HCT116 (cell line): ENCODE measurements at regions not wholly inside any gene's neighbourhood (a gene's known extent, or its start where the extent isn't known, plus 50 kb on each side); places are given as distances from the start of the nearest gene placed in this dataset.

ENCODE experiments used
- ATAC-seq: fragments of 200-7000 bp; cut with Tn5 transposase; 2 replicates; pipeline ENCODE4 v1.9.1; 2020; ENCODE audit warnings: mild to moderate bottlenecking, moderate library complexity
- BruUV-seq: library from RNA; stranded (reverse); fragments of 400-500 nt; replicated peaks from 2 replicates; lab custom pipeline; 2021; lab: Mats Ljungman, UMichigan
- CTCF ChIA-PET: fragments of 300-600 bp; sonication (Branson Sonifier 250); formaldehyde crosslinking; loops from one replicate; lab custom pipeline; 2021; ENCODE audit warnings: antibody characterized with exemption; lab: Charles Lee
- POLR2A ChIA-PET: fragments of 300-600, 350-600 bp; sonication (Branson Sonifier 250); formaldehyde crosslinking; loops from one replicate; lab custom pipeline; 2021; ENCODE audit warnings: antibody characterized with exemption; lab: Charles Lee
- RAD21 ChIA-PET, 2 experiments: fragments of 300-600 bp; sonication (Branson Sonifier 250); formaldehyde crosslinking; loops; one replicate each; lab custom pipeline; 2023; ENCODE audit warnings: low total read pairs in 2 of 2; ENCODE audit not compliant: uncharacterized antibody in 2 of 2, unreplicated experiment in 2 of 2, low non-redundant PET in 1 of 2; lab: Charles Lee
- DNase-seq: peaks from one replicate; pipeline ENCODE4 v3.0.0-alpha.2; 2010; ENCODE audit warnings: low read depth, low spot score
- H2AFZ ChIP-seq: fragments of 200-600 bp; shearing (Covaris generic), sonication (generic); 2 replicates; pipeline ENCODE4 v1.6.1; 2017; ENCODE audit warnings: low read depth, mixed run types, mixed read lengths, antibody characterized with exemption, low read length; ENCODE audit not compliant: poor library complexity, severe bottlenecking
- H3K27ac ChIP-seq: 2 replicates; pipeline ENCODE4 v1.5.1; 2012; ENCODE audit warnings: low read depth, low read length
- H3K27me3 ChIP-seq: fragments of 200-600 bp; sonication (generic); 2 replicates; pipeline ENCODE4 v1.6.1; 2016; ENCODE audit warnings: mixed run types, low read length, mixed read lengths; ENCODE audit not compliant: insufficient read depth
- H3K36me3 ChIP-seq, 2 experiments: fragments of 200-500 bp in 1 of 2; fragments of 200-600 bp in 1 of 2; sonication (Bioruptor generic) in 1 of 2; sonication (generic) in 1 of 2; 2 replicates each; pipeline versions ENCODE4 v1.5.1 to v1.6.1; 2014 to 2016; ENCODE audit warnings: low read length in 2 of 2, inconsistent platforms in 1 of 2, mixed read lengths in 1 of 2, mixed run types in 1 of 2; ENCODE audit not compliant: insufficient read depth in 2 of 2, control insufficient read depth in 1 of 2
- H3K4me1 ChIP-seq, 2 experiments: fragments of 200-600 bp in 1 of 2; sonication (generic) in 1 of 2; 2 replicates each; pipeline versions ENCODE4 v1.5.1 to v1.6.1; 2012 to 2017; ENCODE audit warnings: low read length in 2 of 2, inconsistent platforms in 1 of 2, mild to moderate bottlenecking in 1 of 2, mixed read lengths in 1 of 2, mixed run types in 1 of 2, moderate library complexity in 1 of 2; ENCODE audit not compliant: insufficient read depth in 2 of 2, control insufficient read depth in 1 of 2
- H3K4me2 ChIP-seq: fragments of 200-600 bp; sonication (generic); 2 replicates; pipeline ENCODE4 v1.6.1; 2017; ENCODE audit warnings: mixed run types, low read length, mixed read lengths
- H3K4me3 ChIP-seq, 2 experiments: fragments of 200-600 bp in 1 of 2; sonication (generic) in 1 of 2; replicated peaks in 1 of 2; 2 replicates each; pipeline ENCODE4 v1.5.1; 2011 to 2016; ENCODE audit warnings: low read length in 2 of 2, control low read depth in 1 of 2, low read depth in 1 of 2, mild to moderate bottlenecking in 1 of 2, mixed read lengths in 1 of 2, mixed run types in 1 of 2
- H3K79me2 ChIP-seq: fragments of 200-600 bp; sonication (generic); 2 replicates; pipeline ENCODE4 v1.6.1; 2017; ENCODE audit warnings: mild to moderate bottlenecking, mixed run types, low read length, moderate library complexity, mixed read lengths; ENCODE audit not compliant: insufficient read depth
- H3K9ac ChIP-seq: fragments of 200-600 bp; sonication (generic); 2 replicates; pipeline ENCODE4 v1.6.1; 2016; ENCODE audit warnings: low read length, mixed read lengths
- H3K9me2 ChIP-seq: fragments of 200-600 bp; sonication (generic), shearing (Covaris generic); 2 replicates; pipeline ENCODE4 v1.6.1; 2017; ENCODE audit warnings: mixed run types, mild to moderate bottlenecking, moderate library complexity; ENCODE audit not compliant: insufficient read depth
- H3K9me3 ChIP-seq, 2 experiments: fragments of 200-500 bp in 1 of 2; fragments of 200-600 bp in 1 of 2; sonication (Bioruptor generic) in 1 of 2; sonication (generic) in 1 of 2; 2 replicates each; pipeline ENCODE4 v1.6.1; 2014 to 2017; ENCODE audit warnings: low read length in 2 of 2, mixed read lengths in 2 of 2, inconsistent platforms in 1 of 2, low read depth in 1 of 2, mild to moderate bottlenecking in 1 of 2, mixed run types in 1 of 2, moderate library complexity in 1 of 2; ENCODE audit not compliant: control insufficient read depth in 1 of 2, insufficient read depth in 1 of 2
- H4K20me1 ChIP-seq: fragments of 200-600 bp; sonication (generic), shearing (Covaris generic); 2 replicates; pipeline ENCODE4 v1.6.1; 2017; ENCODE audit warnings: mixed run types, mild to moderate bottlenecking, moderate library complexity; ENCODE audit not compliant: insufficient read depth
- CBX3 ChIP-seq: IDR thresholded peaks from 2 replicates; pipeline ENCODE4 v1.6.1; 2012; ENCODE audit warnings: low read depth
- ELF1 ChIP-seq: IDR thresholded peaks from 2 replicates; pipeline ENCODE4 v1.6.1; 2012; ENCODE audit warnings: low read depth, borderline replicate concordance
- EZH2 ChIP-seq: fragments of 200-600 bp; sonication (generic); IDR thresholded peaks from 2 replicates; pipeline ENCODE4 v1.6.1; 2017; ENCODE audit warnings: antibody characterized with exemption, mixed run types
- EZH2phosphoT487 ChIP-seq: fragments of 200-600 bp; IDR thresholded peaks from 2 replicates; pipeline ENCODE4 v1.6.1; 2018; ENCODE audit warnings: antibody characterized with exemption, borderline replicate concordance
- JUND ChIP-seq: IDR thresholded peaks from 2 replicates; pipeline ENCODE4 v1.6.1; 2012
- POLR2A ChIP-seq: IDR thresholded peaks from 2 replicates; pipeline ENCODE4 v1.7.0; 2011; ENCODE audit warnings: borderline replicate concordance; ENCODE audit not compliant: insufficient read depth, insufficient read length; ENCODE audit errors: extremely low read depth
- POLR2AphosphoS5 ChIP-seq: IDR thresholded peaks from 2 replicates; pipeline ENCODE4 v1.6.1; 2011; ENCODE audit warnings: mild to moderate bottlenecking, low read depth, low read length, moderate library complexity
- RAD21 ChIP-seq: IDR thresholded peaks from 2 replicates; pipeline ENCODE4 v1.6.1; 2012; ENCODE audit warnings: low read depth, mild to moderate bottlenecking
- intact Hi-C: fragments of 100-400 bp; cut with micrococcal nuclease; formaldehyde crosslinking; loops from 2 replicates; pipeline ENCODE4 v1.10.0; 2022
- TF ChIP-seq, protein P1 (sequence below): IDR thresholded peaks from 2 replicates; pipeline ENCODE4 v1.6.1; 2012; ENCODE audit warnings: low read depth
- TF ChIP-seq, protein P2 (sequence below): IDR thresholded peaks from 2 replicates; pipeline ENCODE4 v1.6.1; 2012

DNA sequence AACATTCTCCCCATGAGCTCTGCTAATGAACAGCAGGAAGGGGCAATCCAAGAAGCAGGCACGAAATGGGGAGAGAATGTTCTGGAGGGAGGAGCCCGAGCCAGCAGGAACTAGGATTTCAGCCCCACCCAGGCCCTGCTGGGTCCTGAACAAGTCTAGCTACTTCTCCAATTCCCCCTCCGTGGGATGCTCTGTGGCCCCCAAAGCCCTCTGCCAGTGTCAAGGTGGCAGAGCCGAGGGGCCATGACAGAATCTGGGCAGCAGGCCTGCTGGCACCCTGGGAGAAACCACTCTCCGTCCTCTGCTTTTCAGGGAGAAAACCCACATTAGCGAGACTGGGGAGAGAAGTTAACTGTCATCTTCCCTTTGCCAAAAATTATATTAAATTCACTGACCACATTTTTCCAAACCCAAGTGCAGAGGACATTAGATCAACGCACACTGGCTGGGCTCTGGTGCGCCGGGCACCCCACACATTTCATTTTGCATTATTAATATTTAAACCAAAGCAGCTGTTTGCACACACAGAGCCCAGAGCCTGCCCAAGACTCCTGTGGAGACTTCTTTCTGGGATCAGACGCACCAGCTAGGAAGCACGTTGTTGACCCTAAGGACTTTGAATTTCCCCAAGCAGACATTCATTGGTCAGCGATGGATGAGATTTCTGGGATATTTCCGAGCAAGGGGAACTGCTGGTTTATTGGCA is 80.2 kb upstream of the PKDCC start:
- H3K4me2 ChIP-seq, result no peak overlapping the region
- ChIA-PET RAD21 (no interaction called here), POLR2A (no interaction called here), CTCF (no interaction called here)
- no peaks in the 10 kb centered on the region for H4K20me1 ChIP-seq
- no peak for DNase-seq
- H3K27ac ChIP-seq, result no peak overlapping the region
- no peak for ATAC-seq
- no peak overlapping the region for H3K9ac ChIP-seq
- H3K9me2 ChIP-seq, result no peaks in the 10 kb centered on the region
- intact Hi-C loops, result no loop called here
- H2AFZ ChIP-seq, result no peak overlapping the region
- H3K27me3 ChIP-seq, result peaks cover 11% of the 10 kb centered on the region; the same call in 1 of the 2 replicates
- H3K36me3 ChIP-seq, result no peaks in the 10 kb centered on the region
- TF ChIP-seq POLR2A (no peak), EZH2phosphoT487 (no peak), POLR2AphosphoS5 (no peak), JUND (no peak), CBX3 (no peak), ELF1 (no peak), RAD21 (no peak), EZH2 (no peak)
- TF ChIP-seq, protein P1, sequence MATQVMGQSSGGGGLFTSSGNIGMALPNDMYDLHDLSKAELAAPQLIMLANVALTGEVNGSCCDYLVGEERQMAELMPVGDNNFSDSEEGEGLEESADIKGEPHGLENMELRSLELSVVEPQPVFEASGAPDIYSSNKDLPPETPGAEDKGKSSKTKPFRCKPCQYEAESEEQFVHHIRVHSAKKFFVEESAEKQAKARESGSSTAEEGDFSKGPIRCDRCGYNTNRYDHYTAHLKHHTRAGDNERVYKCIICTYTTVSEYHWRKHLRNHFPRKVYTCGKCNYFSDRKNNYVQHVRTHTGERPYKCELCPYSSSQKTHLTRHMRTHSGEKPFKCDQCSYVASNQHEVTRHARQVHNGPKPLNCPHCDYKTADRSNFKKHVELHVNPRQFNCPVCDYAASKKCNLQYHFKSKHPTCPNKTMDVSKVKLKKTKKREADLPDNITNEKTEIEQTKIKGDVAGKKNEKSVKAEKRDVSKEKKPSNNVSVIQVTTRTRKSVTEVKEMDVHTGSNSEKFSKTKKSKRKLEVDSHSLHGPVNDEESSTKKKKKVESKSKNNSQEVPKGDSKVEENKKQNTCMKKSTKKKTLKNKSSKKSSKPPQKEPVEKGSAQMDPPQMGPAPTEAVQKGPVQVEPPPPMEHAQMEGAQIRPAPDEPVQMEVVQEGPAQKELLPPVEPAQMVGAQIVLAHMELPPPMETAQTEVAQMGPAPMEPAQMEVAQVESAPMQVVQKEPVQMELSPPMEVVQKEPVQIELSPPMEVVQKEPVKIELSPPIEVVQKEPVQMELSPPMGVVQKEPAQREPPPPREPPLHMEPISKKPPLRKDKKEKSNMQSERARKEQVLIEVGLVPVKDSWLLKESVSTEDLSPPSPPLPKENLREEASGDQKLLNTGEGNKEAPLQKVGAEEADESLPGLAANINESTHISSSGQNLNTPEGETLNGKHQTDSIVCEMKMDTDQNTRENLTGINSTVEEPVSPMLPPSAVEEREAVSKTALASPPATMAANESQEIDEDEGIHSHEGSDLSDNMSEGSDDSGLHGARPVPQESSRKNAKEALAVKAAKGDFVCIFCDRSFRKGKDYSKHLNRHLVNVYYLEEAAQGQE, result no peak
- TF ChIP-seq, protein P2, sequence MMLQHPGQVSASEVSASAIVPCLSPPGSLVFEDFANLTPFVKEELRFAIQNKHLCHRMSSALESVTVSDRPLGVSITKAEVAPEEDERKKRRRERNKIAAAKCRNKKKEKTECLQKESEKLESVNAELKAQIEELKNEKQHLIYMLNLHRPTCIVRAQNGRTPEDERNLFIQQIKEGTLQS, result no peak
- TF ChIP-seq, all 23 proteins: peak for 0
- H3K79me2 ChIP-seq, result no peaks in the 10 kb centered on the region
- no TSS peak for BruUV-seq
- no peaks in the 10 kb centered on the region for H3K4me1 ChIP-seq
- no peak overlapping the region for H3K4me3 ChIP-seq
- no peaks in the 10 kb centered on the region for H3K9me3 ChIP-seq
